Neural progenitor cell (in vitro differentiated cells): ENCODE measurements at regions not wholly inside any gene's neighbourhood (a gene's known extent, or its start where the extent isn't known, plus 50 kb on each side); places are given as distances from the start of the nearest gene placed in this dataset.

Experiments used
- DNase-seq: peaks from one replicate; pipeline ENCODE4 v3.0.0-alpha.2; 2016; ENCODE audit warnings: low spot score
- H2AFZ ChIP-seq: fragments of 200-600 bp; sonication (generic); replicated peaks from 2 replicates; pipeline ENCODE4 v1.6.1; 2016; ENCODE audit warnings: antibody characterized with exemption
- H3F3A ChIP-seq: fragments of 200-600 bp; sonication (generic); 2 replicates; pipeline ENCODE4 v1.6.1; 2016; ENCODE audit warnings: antibody characterized with exemption, low read depth
- H3K27ac ChIP-seq: fragments of 200-600 bp; sonication (generic); 2 replicates; pipeline ENCODE4 v1.5.1; 2016; ENCODE audit warnings: mild to moderate bottlenecking
- H3K27me3 ChIP-seq: fragments of 200-600 bp; sonication (generic); 2 replicates; pipeline ENCODE4 v1.6.1; 2016; ENCODE audit warnings: mild to moderate bottlenecking, moderate library complexity
- H3K36me3 ChIP-seq: fragments of 200-600 bp; sonication (generic); 2 replicates; pipeline ENCODE4 v1.5.1; 2016
- H3K4me1 ChIP-seq: fragments of 200-600 bp; sonication (generic); 2 replicates; pipeline ENCODE4 v1.6.1; 2016; ENCODE audit warnings: mixed run types
- H3K4me2 ChIP-seq: fragments of 200-600 bp; sonication (generic); 2 replicates; pipeline ENCODE4 v1.6.1; 2016
- H3K4me3 ChIP-seq: fragments of 200-600 bp; sonication (generic); 2 replicates; pipeline ENCODE4 v1.5.1; 2016
- H3K79me2 ChIP-seq: fragments of 200-600 bp; sonication (generic); 2 replicates; pipeline ENCODE4 v1.6.1; 2016; ENCODE audit warnings: low read depth
- H3K9ac ChIP-seq: fragments of 200-600 bp; sonication (generic); 2 replicates; pipeline ENCODE4 v1.6.1; 2016
- H3K9me3 ChIP-seq: fragments of 200-600 bp; sonication (generic); 2 replicates; pipeline ENCODE4 v1.5.1; 2016; ENCODE audit warnings: low read depth
- H4K20me1 ChIP-seq: fragments of 200-600 bp; sonication (generic); 2 replicates; pipeline ENCODE4 v1.6.1; 2016; ENCODE audit warnings: low read depth
- H3K27ac Mint-ChIP-seq: 3 replicates; pipeline ENCODE4 v1.8.0; 2021; ENCODE audit warnings: mixed read lengths
- H3K27me3 Mint-ChIP-seq: 2 replicates; pipeline ENCODE4 v1.8.0; 2022; ENCODE audit warnings: low read depth, mild to moderate bottlenecking, inconsistent platforms, moderate library complexity, mixed read lengths; ENCODE audit not compliant: insufficient read depth
- H3K36me3 Mint-ChIP-seq: 3 replicates; pipeline ENCODE4 v1.8.0; 2021; ENCODE audit warnings: mixed read lengths
- H3K4me1 Mint-ChIP-seq: 3 replicates; pipeline ENCODE4 v1.8.0; 2021; ENCODE audit warnings: mixed read lengths
- H3K4me3 Mint-ChIP-seq: 3 replicates; pipeline ENCODE4 v1.8.0; 2021; ENCODE audit warnings: mild to moderate bottlenecking, moderate library complexity, mixed read lengths
- H3K9me3 Mint-ChIP-seq: 3 replicates; pipeline ENCODE4 v1.8.0; 2020; ENCODE audit warnings: mixed read lengths
- EZH2 ChIP-seq: fragments of 200-600 bp; sonication (generic); IDR thresholded peaks from 2 replicates; pipeline ENCODE4 v1.6.1; 2017; ENCODE audit warnings: antibody characterized with exemption, mild to moderate bottlenecking, moderate library complexity
- EZH2phosphoT487 ChIP-seq: fragments of 200-600 bp; sonication (generic); IDR thresholded peaks from 2 replicates; pipeline ENCODE4 v1.6.1; 2017; ENCODE audit warnings: antibody characterized with exemption
- TF ChIP-seq, protein P1 (sequence below): fragments of 200-600 bp; sonication (generic); IDR thresholded peaks from 2 replicates; pipeline ENCODE4 v1.5.1; 2017; ENCODE audit warnings: antibody characterized with exemption, mild to moderate bottlenecking

DNA sequence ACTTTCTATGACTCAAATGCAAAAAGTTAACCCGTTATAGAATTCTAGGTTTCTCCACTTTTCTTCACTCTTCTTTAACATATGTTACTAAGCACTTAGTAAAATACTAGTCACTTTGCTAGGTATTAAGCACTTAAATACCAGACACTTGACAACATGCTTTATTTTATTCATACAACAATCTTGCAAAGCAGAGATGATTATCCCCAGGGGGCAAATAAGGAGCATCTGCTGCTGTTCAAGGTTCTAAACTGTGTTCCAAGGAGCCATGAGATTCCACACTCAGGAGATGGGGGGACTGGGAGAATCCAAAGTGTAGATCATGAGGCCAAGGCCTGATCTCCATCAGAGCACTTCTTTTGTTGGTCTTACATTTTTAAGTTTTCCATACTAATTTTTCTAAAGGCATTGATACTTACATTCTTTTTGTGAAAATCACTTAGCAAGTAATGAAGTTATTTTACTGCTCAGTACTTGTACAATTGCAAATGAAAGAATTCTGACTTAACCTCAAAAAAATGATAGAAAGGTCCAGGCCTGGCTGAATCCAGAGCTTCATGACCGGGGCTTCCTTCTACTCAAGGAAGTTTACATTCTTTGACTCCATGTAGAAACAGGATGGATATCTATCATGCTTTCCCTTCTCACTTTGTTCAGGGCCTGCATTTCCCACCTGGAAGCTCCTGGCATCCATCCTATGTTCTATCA, 504.4 kb upstream of the WWC1 start:
- H3K27ac Mint-ChIP-seq, result no peak overlapping the region
- no peak overlapping the region for H3K4me3 Mint-ChIP-seq

DNA sequence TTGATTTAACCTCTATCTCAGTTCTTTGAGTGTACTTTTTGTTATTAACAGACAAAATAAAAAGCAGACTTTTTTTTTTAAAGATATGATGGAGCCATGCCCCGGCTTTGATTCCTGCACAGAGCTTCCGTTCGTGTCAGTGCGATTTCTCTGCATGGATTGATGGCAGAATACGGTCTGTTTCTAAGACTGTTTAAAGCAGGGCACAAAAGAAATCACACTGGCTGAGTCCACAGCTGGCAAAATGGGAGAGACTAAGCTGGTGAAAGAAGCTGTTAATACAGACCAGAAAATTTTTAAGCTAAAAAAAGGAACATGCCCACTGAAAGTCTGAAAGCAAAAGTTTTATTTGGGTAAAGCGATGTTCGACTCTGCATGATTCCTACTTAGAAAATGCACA, 501.4 kb upstream of the WWC1 start:
- Histone ChIP-seq H3K36me3 (no peaks in the 10 kb centered on the region), H3K9me3 (no peaks in the 10 kb centered on the region), H3K4me1 (peaks cover 13% of the 10 kb centered on the region), H3K27ac (no peak overlapping the region), H2AFZ (no peak overlapping the region), H3K27me3 (no peaks in the 10 kb centered on the region), H3F3A (peaks cover 7% of the 10 kb centered on the region), H3K9ac (no peak overlapping the region), H3K4me2 (no peak overlapping the region), H4K20me1 (no peaks in the 10 kb centered on the region), H3K4me3 (no peak overlapping the region), H3K79me2 (no peaks in the 10 kb centered on the region)
- no peak for DNase-seq
- H3K4me3 Mint-ChIP-seq, result no peak overlapping the region
- peaks cover 7% of the 10 kb centered on the region for H3K27me3 Mint-ChIP-seq
- H3K36me3 Mint-ChIP-seq, result peaks cover 13% of the 10 kb centered on the region
- H3K27ac Mint-ChIP-seq, result no peak overlapping the region
- H3K4me1 Mint-ChIP-seq, result peaks cover 33% of the 10 kb centered on the region
- peaks cover 10% of the 10 kb centered on the region for H3K9me3 Mint-ChIP-seq
- TF ChIP-seq EZH2 (no peak), EZH2phosphoT487 (no peak)
- TF ChIP-seq, protein P1, sequence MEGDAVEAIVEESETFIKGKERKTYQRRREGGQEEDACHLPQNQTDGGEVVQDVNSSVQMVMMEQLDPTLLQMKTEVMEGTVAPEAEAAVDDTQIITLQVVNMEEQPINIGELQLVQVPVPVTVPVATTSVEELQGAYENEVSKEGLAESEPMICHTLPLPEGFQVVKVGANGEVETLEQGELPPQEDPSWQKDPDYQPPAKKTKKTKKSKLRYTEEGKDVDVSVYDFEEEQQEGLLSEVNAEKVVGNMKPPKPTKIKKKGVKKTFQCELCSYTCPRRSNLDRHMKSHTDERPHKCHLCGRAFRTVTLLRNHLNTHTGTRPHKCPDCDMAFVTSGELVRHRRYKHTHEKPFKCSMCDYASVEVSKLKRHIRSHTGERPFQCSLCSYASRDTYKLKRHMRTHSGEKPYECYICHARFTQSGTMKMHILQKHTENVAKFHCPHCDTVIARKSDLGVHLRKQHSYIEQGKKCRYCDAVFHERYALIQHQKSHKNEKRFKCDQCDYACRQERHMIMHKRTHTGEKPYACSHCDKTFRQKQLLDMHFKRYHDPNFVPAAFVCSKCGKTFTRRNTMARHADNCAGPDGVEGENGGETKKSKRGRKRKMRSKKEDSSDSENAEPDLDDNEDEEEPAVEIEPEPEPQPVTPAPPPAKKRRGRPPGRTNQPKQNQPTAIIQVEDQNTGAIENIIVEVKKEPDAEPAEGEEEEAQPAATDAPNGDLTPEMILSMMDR, result no peak

More for the DNA sequence above, 504.4 kb upstream of the WWC1 start:
- Histone ChIP-seq H3K9me3 (no peaks in the 10 kb centered on the region), H3K27me3 (no peaks in the 10 kb centered on the region), H3K4me3 (no peak overlapping the region), H3K4me1 (peaks cover 3% of the 10 kb centered on the region), H3K79me2 (no peaks in the 10 kb centered on the region), H3F3A (no peaks in the 10 kb centered on the region), H3K36me3 (no peaks in the 10 kb centered on the region), H2AFZ (no peak overlapping the region), H4K20me1 (no peaks in the 10 kb centered on the region), H3K4me2 (no peak overlapping the region), H3K9ac (no peak overlapping the region), H3K27ac (no peak overlapping the region)
- DNase-seq, result no peak
- TF ChIP-seq, protein P1, result no peak
- no peak for TF ChIP-seq EZH2
- TF ChIP-seq EZH2phosphoT487, result no peak
- Mint-ChIP-seq H3K9me3 (peaks cover 10% of the 10 kb centered on the region), H3K27me3 (peaks cover 7% of the 10 kb centered on the region), H3K4me1 (peaks cover 21% of the 10 kb centered on the region), H3K36me3 (peaks cover 16% of the 10 kb centered on the region)

DNA sequence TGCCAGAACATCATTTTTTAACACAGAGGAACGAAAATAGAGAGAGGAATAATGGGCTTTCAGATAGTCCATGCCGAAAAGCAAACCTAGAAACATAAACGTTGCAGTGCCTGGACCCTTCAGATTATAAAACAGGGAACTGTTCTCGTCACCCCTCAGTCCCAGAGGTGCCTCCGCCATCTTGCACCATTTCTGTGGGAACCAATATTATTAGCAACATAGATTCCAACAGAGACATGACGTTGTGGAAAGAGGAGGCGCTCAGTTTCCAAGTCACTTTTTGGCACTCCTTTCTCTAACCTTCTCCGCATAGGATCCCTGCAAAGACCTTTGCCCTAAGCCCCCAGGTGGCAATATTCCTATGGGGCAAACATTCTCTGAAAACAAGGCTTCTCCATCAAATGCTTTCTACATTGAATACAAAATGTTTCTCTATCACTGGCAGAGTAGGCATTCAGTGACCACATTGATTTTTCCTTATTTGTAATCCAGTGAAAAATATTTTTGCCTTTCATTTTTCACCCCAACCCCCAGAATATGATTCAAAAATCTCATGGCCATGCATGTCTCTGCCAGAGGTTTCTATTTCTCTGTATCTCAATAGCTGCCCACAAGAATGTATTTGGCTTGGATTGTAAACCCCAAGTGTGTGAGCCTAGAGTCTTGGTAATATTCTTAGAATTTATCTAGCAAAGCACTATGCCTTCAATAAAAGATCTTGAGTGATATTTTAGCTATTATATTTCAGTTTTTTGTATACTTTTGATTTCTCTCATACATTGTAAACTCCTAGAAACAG, 500.8 kb upstream of the WWC1 start:
- Histone ChIP-seq H4K20me1 (no peaks in the 10 kb centered on the region), H3K36me3 (no peaks in the 10 kb centered on the region), H3F3A (peaks cover 7% of the 10 kb centered on the region), H3K4me1 (peaks cover 13% of the 10 kb centered on the region), H2AFZ (no peak overlapping the region), H3K27me3 (no peaks in the 10 kb centered on the region), H3K27ac (no peak overlapping the region), H3K9me3 (no peaks in the 10 kb centered on the region), H3K9ac (no peak overlapping the region), H3K4me3 (no peak overlapping the region), H3K79me2 (no peaks in the 10 kb centered on the region), H3K4me2 (no peak overlapping the region)
- no peak overlapping the region for H3K27ac Mint-ChIP-seq
- peaks cover 7% of the 10 kb centered on the region for H3K27me3 Mint-ChIP-seq
- TF ChIP-seq EZH2phosphoT487, result no peak
- TF ChIP-seq EZH2, result no peak
- TF ChIP-seq, protein P1, result no peak
- peaks cover 13% of the 10 kb centered on the region for H3K36me3 Mint-ChIP-seq
- no peak for DNase-seq
- H3K9me3 Mint-ChIP-seq, result peaks cover 10% of the 10 kb centered on the region
- peaks cover 33% of the 10 kb centered on the region for H3K4me1 Mint-ChIP-seq
- no peak overlapping the region for H3K4me3 Mint-ChIP-seq
